Spleen (tissue), 7 donors: ENCODE measurements at regions not wholly inside any gene's neighbourhood (a gene's known extent, or its start where the extent isn't known, plus 50 kb on each side); places are given as distances from the start of the nearest gene placed in this dataset.

Experiments
- POLR2A ChIP-seq, 3 donors: fragments of 450-650 bp; IDR thresholded peaks; one replicate each; pipeline ENCODE4 v1.5.1; 2017; ENCODE audit warnings: antibody characterized with exemption in 3 of 3, mild to moderate bottlenecking in 1 of 3
- POLR2AphosphoS5 ChIP-seq, 3 donors: sonication (generic); formaldehyde crosslinking; IDR thresholded peaks; one replicate each; pipeline ENCODE4 v1.5.1; 2017; ENCODE audit warnings: antibody characterized with exemption in 3 of 3
- TF ChIP-seq, protein P1 (sequence below), 11 experiments: fragments of 200-600 bp in 7 of 11; fragments of 450-650 bp in 4 of 11; sonication (generic) in 4 of 11; IDR thresholded peaks in 8 of 11; conservative IDR thresholded peaks in 3 of 11; 1 replicate in 7 of 11; 2 replicates in 4 of 11; pipeline versions ENCODE4 v1.4.0 to v1.8.0; 2016 to 2021; ENCODE audit warnings: antibody characterized with exemption in 11 of 11, inconsistent platforms in 4 of 11, mild to moderate bottlenecking in 1 of 11
- donor health status: DM: no; HTN: no; CAD: no; lungs with moderate emphysema.
- donor health status: DM: no; HTN: no; CAD: no.
- donor health status: DM: no; HTN: no; CAD: no.

- TF ChIP-seq, protein P1, sequence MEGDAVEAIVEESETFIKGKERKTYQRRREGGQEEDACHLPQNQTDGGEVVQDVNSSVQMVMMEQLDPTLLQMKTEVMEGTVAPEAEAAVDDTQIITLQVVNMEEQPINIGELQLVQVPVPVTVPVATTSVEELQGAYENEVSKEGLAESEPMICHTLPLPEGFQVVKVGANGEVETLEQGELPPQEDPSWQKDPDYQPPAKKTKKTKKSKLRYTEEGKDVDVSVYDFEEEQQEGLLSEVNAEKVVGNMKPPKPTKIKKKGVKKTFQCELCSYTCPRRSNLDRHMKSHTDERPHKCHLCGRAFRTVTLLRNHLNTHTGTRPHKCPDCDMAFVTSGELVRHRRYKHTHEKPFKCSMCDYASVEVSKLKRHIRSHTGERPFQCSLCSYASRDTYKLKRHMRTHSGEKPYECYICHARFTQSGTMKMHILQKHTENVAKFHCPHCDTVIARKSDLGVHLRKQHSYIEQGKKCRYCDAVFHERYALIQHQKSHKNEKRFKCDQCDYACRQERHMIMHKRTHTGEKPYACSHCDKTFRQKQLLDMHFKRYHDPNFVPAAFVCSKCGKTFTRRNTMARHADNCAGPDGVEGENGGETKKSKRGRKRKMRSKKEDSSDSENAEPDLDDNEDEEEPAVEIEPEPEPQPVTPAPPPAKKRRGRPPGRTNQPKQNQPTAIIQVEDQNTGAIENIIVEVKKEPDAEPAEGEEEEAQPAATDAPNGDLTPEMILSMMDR (IDR thresholded peaks at IDR 0.05 in 8 of 11, conservative IDR thresholded peaks at IDR 0.05 in 3 of 11): no peak
- TF ChIP-seq POLR2A (IDR thresholded peaks at IDR 0.05) (no peak), POLR2AphosphoS5 (IDR thresholded peaks at IDR 0.05) (no peak)
Measured at GRCh38 chr10:28087661-28088351, 88.9 kb upstream of the ODAD2 start.
